MM.1S (cell line): ENCODE measurements at regions not wholly inside any gene's neighbourhood (a gene's known extent, or its start where the extent isn't known, plus 50 kb on each side); places are given as distances from the start of the nearest gene placed in this dataset.

ENCODE experiments used
- EZH2 ChIP-seq: fragments of 300-600 bp; sonication (generic); optimal IDR thresholded peaks from 2 replicates; pipeline ENCODE3; 2017; ENCODE audit warnings: low read depth, mild to moderate bottlenecking, antibody characterized with exemption, low read length, mixed read lengths
- EZH2phosphoT487 ChIP-seq: fragments of 300-600 bp; sonication (generic); IDR thresholded peaks from 2 replicates; pipeline ENCODE4 v1.6.1; 2018; ENCODE audit warnings: antibody characterized with exemption, low read length
- TF ChIP-seq, protein P1 (sequence below): fragments of 300-600 bp; sonication (generic); IDR thresholded peaks from 2 replicates; pipeline ENCODE4 v1.5.1; 2016; ENCODE audit warnings: antibody characterized with exemption, low read length, mixed read lengths

DNA sequence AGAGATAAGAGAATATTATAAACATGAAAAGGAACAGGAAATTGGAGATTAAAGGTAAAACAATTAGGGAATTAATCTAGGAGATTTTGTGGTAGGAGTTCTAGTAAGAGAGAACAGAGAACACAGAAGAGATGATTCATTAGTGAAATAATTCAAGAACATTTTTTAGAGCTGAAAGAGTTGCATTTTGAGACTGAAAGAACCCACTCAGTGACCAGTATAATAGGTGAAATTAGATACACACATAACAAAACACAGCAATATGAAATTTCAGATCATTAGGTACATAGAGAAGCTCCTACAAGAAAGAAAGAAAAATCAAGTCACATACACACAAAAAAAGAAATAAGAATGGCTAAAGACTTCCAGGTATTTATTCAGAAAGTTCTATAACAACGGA is 144.0 kb downstream of the CYSLTR2 start:
- TF ChIP-seq, protein P1, sequence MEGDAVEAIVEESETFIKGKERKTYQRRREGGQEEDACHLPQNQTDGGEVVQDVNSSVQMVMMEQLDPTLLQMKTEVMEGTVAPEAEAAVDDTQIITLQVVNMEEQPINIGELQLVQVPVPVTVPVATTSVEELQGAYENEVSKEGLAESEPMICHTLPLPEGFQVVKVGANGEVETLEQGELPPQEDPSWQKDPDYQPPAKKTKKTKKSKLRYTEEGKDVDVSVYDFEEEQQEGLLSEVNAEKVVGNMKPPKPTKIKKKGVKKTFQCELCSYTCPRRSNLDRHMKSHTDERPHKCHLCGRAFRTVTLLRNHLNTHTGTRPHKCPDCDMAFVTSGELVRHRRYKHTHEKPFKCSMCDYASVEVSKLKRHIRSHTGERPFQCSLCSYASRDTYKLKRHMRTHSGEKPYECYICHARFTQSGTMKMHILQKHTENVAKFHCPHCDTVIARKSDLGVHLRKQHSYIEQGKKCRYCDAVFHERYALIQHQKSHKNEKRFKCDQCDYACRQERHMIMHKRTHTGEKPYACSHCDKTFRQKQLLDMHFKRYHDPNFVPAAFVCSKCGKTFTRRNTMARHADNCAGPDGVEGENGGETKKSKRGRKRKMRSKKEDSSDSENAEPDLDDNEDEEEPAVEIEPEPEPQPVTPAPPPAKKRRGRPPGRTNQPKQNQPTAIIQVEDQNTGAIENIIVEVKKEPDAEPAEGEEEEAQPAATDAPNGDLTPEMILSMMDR = no peak
- no peak for TF ChIP-seq EZH2phosphoT487
- no peak for TF ChIP-seq EZH2
